A549 (cell line): ENCODE measurements at regions not wholly inside any gene's neighbourhood (a gene's known extent, or its start where the extent isn't known, plus 50 kb on each side); places are given as distances from the start of the nearest gene placed in this dataset.

Experiments
- CTCF ChIP-seq: fragments of >200 bp; sonication (Bioruptor Twin); formaldehyde crosslinking; IDR thresholded peaks from 3 replicates; pipeline ENCODE4 v1.5.1; 2016
- EHMT2 ChIP-seq: fragments of 200-600 bp; sonication (generic); IDR thresholded peaks from 2 replicates; pipeline ENCODE4 v1.6.1; 2016; ENCODE audit warnings: antibody characterized with exemption, low read depth, mild to moderate bottlenecking, moderate library complexity
- FOSL2 ChIP-seq, 2 experiments: fragments of 450-650 bp in 1 of 2; fragments of >200 bp in 1 of 2; sonication (Bioruptor Twin) in 1 of 2; formaldehyde crosslinking; IDR thresholded peaks; 2 replicates each; pipeline versions ENCODE4 v1.5.0 to v1.6.1; 2016 to 2020; ENCODE audit warnings: mild to moderate bottlenecking in 1 of 2, moderate library complexity in 1 of 2
- MYC ChIP-seq: IDR thresholded peaks from 2 replicates; pipeline ENCODE4 v1.6.1; 2012; ENCODE audit warnings: mild to moderate bottlenecking, inconsistent platforms, low read length, improper control_type of control experiment, borderline replicate concordance
- NFE2L2 ChIP-seq: fragments of 150-350 bp; conservative IDR thresholded peaks from 2 replicates; pipeline ENCODE4 v1.6.1; 2014; ENCODE audit warnings: low read length
- PBX3 ChIP-seq: IDR thresholded peaks from 2 replicates; pipeline ENCODE4 v1.6.1; 2012
- POLR2A ChIP-seq: IDR thresholded peaks from 2 replicates; pipeline ENCODE4 v1.6.1; 2012; ENCODE audit warnings: mild to moderate bottlenecking, low read length
- RAD21 ChIP-seq, 2 experiments: fragments of >200 bp in 1 of 2; sonication (Bioruptor Twin) in 1 of 2; formaldehyde crosslinking in 1 of 2; IDR thresholded peaks in 1 of 2; conservative IDR thresholded peaks in 1 of 2; 2 replicates in 1 of 2; 3 replicates in 1 of 2; pipeline ENCODE4 v1.6.1; 2012 to 2018; ENCODE audit warnings: inconsistent platforms in 1 of 2
- RARB ChIP-seq: fragments of 250-450 bp; sonication (Bioruptor Pico); IDR thresholded peaks from 2 replicates; pipeline ENCODE4 v1.8.0; 2021; ENCODE audit warnings: mild to moderate bottlenecking, moderate library complexity
- RCOR1 ChIP-seq: fragments of 150-350 bp; IDR thresholded peaks from 2 replicates; pipeline ENCODE4 v1.6.1; 2014; ENCODE audit warnings: antibody characterized with exemption, low read length, low read depth
- RNF2 ChIP-seq: fragments of 200-600 bp; sonication (generic); IDR thresholded peaks from 2 replicates; pipeline ENCODE4 v1.6.1; 2016; ENCODE audit warnings: low read depth, mild to moderate bottlenecking, antibody characterized with exemption, moderate library complexity, borderline replicate concordance
- TFCP2L1 ChIP-seq: fragments of 250-450 bp; sonication (Bioruptor Pico); IDR thresholded peaks from 2 replicates; pipeline ENCODE4 v1.5.0; 2021; ENCODE audit warnings: mild to moderate bottlenecking
- USF2 ChIP-seq: fragments of 450-650 bp; IDR thresholded peaks from 2 replicates; pipeline ENCODE4 v1.6.1; 2014; ENCODE audit warnings: antibody characterized with exemption

- TF ChIP-seq RARB: no peak
- TF ChIP-seq CTCF: no peak
- no peak for TF ChIP-seq POLR2A
- no peak for TF ChIP-seq EHMT2
- no peak for TF ChIP-seq RCOR1
- TF ChIP-seq TFCP2L1 (CRISPR knock-in tag): no peak
- TF ChIP-seq PBX3: no peak
- no peak for TF ChIP-seq NFE2L2
- no peak for TF ChIP-seq RAD21 (conservative IDR thresholded peaks at IDR 0.05 in 1 of 2, IDR thresholded peaks at IDR 0.05 in 1 of 2)
- TF ChIP-seq MYC: no peak
- TF ChIP-seq USF2: no peak
- TF ChIP-seq FOSL2 (IDR thresholded peaks at IDR 0.05): no peak
- TF ChIP-seq FOSL2 (CRISPR knock-in tag; IDR thresholded peaks at IDR 0.05): no peak
- TF ChIP-seq RNF2: no peak
Observed at GRCh38 chr15:96867992-96868391, 537.5 kb downstream of the NR2F2 start.
